ENCODE measurements at regions not wholly inside any gene's neighbourhood (a gene's known extent, or its start where the extent isn't known, plus 50 kb on each side); places are given as distances from the start of the nearest gene placed in this dataset.

- Histone ChIP-seq H3K36me3 (ENCODE audit: low read depth) (no peaks in the 10 kb centered on the region), H3K9me3 (ENCODE audit: low read depth) (no peaks in the 10 kb centered on the region), H3K27me3 (replicated peaks; ENCODE audit: insufficient read depth) (no peaks in the 10 kb centered on the region), H2AFZ (peak overlapping the region; percentile 96), H3K9ac (peak overlapping the region; percentile 77), H3K27ac (peak overlapping the region; percentile 2; the same call in 1 of the 2 replicates), H3K9me2 (ENCODE audit: insufficient read depth) (no peaks in the 10 kb centered on the region), H4K20me1 (ENCODE audit: insufficient read depth) (no peaks in the 10 kb centered on the region), H3K4me2 (ENCODE audit: unreplicated experiment) (peak overlapping the region; percentile 59), H3K4me3 (peak overlapping the region; percentile 80), H3F3A (ENCODE audit: insufficient read depth) (peaks cover 6% of the 10 kb centered on the region; the same call in 1 of the 2 replicates), H3K4me1 (ENCODE audit: insufficient read depth) (peaks cover 15% of the 10 kb centered on the region), H3K79me2 (ENCODE audit: insufficient read depth) (peaks cover 28% of the 10 kb centered on the region; the same call in 1 of the 2 replicates)
- DNase-seq, result peak; percentile 52
- WGBS, 2 experiments (ENCODE audit: low coverage in 1 of 2, low lambda C conversion rate in 2 of 2, missing lambda C conversion rate in 2 of 2), result 1 to 2% methylated on average over 13 of the region's 13 CpGs
- TF ChIP-seq EZH2phosphoT487 (IDR thresholded peaks at IDR 0.05; ENCODE audit: insufficient read depth, low read depth) (no peak), EZH2 (IDR thresholded peaks at IDR 0.05; ENCODE audit: insufficient read depth, poor library complexity, severe bottlenecking) (no peak)
- in situ Hi-C loops (cut with MboI), result no loop called here
Measured at GRCh38 chr12:100717733-100718067, 76.9 kb upstream of the ANO4 start.

- no peaks in the 10 kb centered on the region for H3K36me3 ChIP-seq (ENCODE audit: low read depth)
- peak overlapping the region; percentile 77 for H3K9ac ChIP-seq
- H3K4me2 ChIP-seq (ENCODE audit: unreplicated experiment), result peak overlapping the region; percentile 59
- peaks cover 15% of the 10 kb centered on the region for H3K4me1 ChIP-seq (ENCODE audit: insufficient read depth)
- H4K20me1 ChIP-seq (ENCODE audit: insufficient read depth), result no peaks in the 10 kb centered on the region
- in situ Hi-C loops (cut with MboI), result no loop called here
- DNase-seq, result peak; percentile 71
- H3K9me2 ChIP-seq (ENCODE audit: insufficient read depth), result no peaks in the 10 kb centered on the region
- H3K4me3 ChIP-seq, result peak overlapping the region; percentile 80
- 17 to 23% methylated on average over 5 of the region's 5 CpGs for WGBS, 2 experiments (ENCODE audit: low coverage in 1 of 2, low lambda C conversion rate in 2 of 2, missing lambda C conversion rate in 2 of 2)
- no peaks in the 10 kb centered on the region for H3K9me3 ChIP-seq (ENCODE audit: low read depth)
- peak overlapping the region; percentile 96; the same call in 1 of the 2 replicates for H2AFZ ChIP-seq
- H3K79me2 ChIP-seq (ENCODE audit: insufficient read depth), result peaks cover 30% of the 10 kb centered on the region; the same call in 1 of the 2 replicates
- H3F3A ChIP-seq (ENCODE audit: insufficient read depth), result peaks cover 6% of the 10 kb centered on the region; the same call in 1 of the 2 replicates
- H3K27ac ChIP-seq, result peak overlapping the region; percentile 2; the same call in 1 of the 2 replicates
- TF ChIP-seq EZH2phosphoT487 (IDR thresholded peaks at IDR 0.05; ENCODE audit: insufficient read depth, low read depth) (no peak), EZH2 (IDR thresholded peaks at IDR 0.05; ENCODE audit: insufficient read depth, poor library complexity, severe bottlenecking) (no peak)
- no peaks in the 10 kb centered on the region for H3K27me3 ChIP-seq (replicated peaks; ENCODE audit: insufficient read depth)
Measured at GRCh38 chr12:100718187-100718586, 76.4 kb upstream of the ANO4 start.

GRCh38 chr12:100720016-100720654, 74.4 kb upstream of the ANO4 start:
- Histone ChIP-seq H3K36me3 (ENCODE audit: low read depth) (no peaks in the 10 kb centered on the region), H2AFZ (no peak overlapping the region), H3K27me3 (replicated peaks; ENCODE audit: insufficient read depth) (no peaks in the 10 kb centered on the region), H3K4me2 (ENCODE audit: unreplicated experiment) (no peak overlapping the region), H3K27ac (no peak overlapping the region), H3K4me1 (ENCODE audit: insufficient read depth) (peaks cover 15% of the 10 kb centered on the region), H3K9me3 (ENCODE audit: low read depth) (no peaks in the 10 kb centered on the region), H3F3A (ENCODE audit: insufficient read depth) (peaks cover 6% of the 10 kb centered on the region; the same call in 1 of the 2 replicates), H3K4me3 (no peak overlapping the region), H3K79me2 (ENCODE audit: insufficient read depth) (peaks cover 39% of the 10 kb centered on the region; the same call in 1 of the 2 replicates), H3K9ac (no peak overlapping the region), H3K9me2 (ENCODE audit: insufficient read depth) (no peaks in the 10 kb centered on the region), H4K20me1 (ENCODE audit: insufficient read depth) (no peaks in the 10 kb centered on the region)
- TF ChIP-seq EZH2phosphoT487 (IDR thresholded peaks at IDR 0.05; ENCODE audit: insufficient read depth, low read depth) (no peak), EZH2 (IDR thresholded peaks at IDR 0.05; ENCODE audit: insufficient read depth, poor library complexity, severe bottlenecking) (no peak)
- 84 to 87% methylated on average over 4 of the region's 4 CpGs for WGBS, 2 experiments (ENCODE audit: low coverage in 1 of 2, low lambda C conversion rate in 2 of 2, missing lambda C conversion rate in 2 of 2)
- DNase-seq, result peak; percentile 43
- in situ Hi-C loops (cut with MboI), result no loop called here

- 86 to 90% methylated on average over 2 of the region's 2 CpGs for WGBS, 2 experiments (ENCODE audit: low coverage in 1 of 2, low lambda C conversion rate in 2 of 2, missing lambda C conversion rate in 2 of 2)
- no peaks in the 10 kb centered on the region for H3K9me3 ChIP-seq (ENCODE audit: low read depth)
- peaks cover 15% of the 10 kb centered on the region for H3K4me1 ChIP-seq (ENCODE audit: insufficient read depth)
- H3K4me3 ChIP-seq, result no peak overlapping the region
- no peak overlapping the region for H3K4me2 ChIP-seq (ENCODE audit: unreplicated experiment)
- in situ Hi-C loops (cut with MboI), result no loop called here
- H3K9ac ChIP-seq, result no peak overlapping the region
- no peaks in the 10 kb centered on the region for H3K36me3 ChIP-seq (ENCODE audit: low read depth)
- TF ChIP-seq EZH2phosphoT487 (IDR thresholded peaks at IDR 0.05; ENCODE audit: insufficient read depth, low read depth) (no peak), EZH2 (IDR thresholded peaks at IDR 0.05; ENCODE audit: insufficient read depth, poor library complexity, severe bottlenecking) (no peak)
- DNase-seq, result no peak
- no peaks in the 10 kb centered on the region for H3K27me3 ChIP-seq (replicated peaks; ENCODE audit: insufficient read depth)
- peaks cover 6% of the 10 kb centered on the region; the same call in 1 of the 2 replicates for H3F3A ChIP-seq (ENCODE audit: insufficient read depth)
- no peak overlapping the region for H3K27ac ChIP-seq
- H3K79me2 ChIP-seq (ENCODE audit: insufficient read depth), result peaks cover 44% of the 10 kb centered on the region; the same call in 1 of the 2 replicates
- H3K9me2 ChIP-seq (ENCODE audit: insufficient read depth), result no peaks in the 10 kb centered on the region
- H2AFZ ChIP-seq, result no peak overlapping the region
- no peaks in the 10 kb centered on the region for H4K20me1 ChIP-seq (ENCODE audit: insufficient read depth)
Measured at GRCh38 chr12:100721169-100721568, 73.4 kb upstream of the ANO4 start.
